MCF 10A (cell line): ENCODE measurements at regions not wholly inside any gene's neighbourhood (a gene's known extent, or its start where the extent isn't known, plus 50 kb on each side); places are given as distances from the start of the nearest gene placed in this dataset.
A peak's percentile ranks its signal among the peaks of the same experiment; 100 is the strongest.
"Not testable (repeated sequence)": the region's sequence is repeated elsewhere in the genome, so short reads cannot be mapped to it uniquely, and the experiment has no call there.

Experiments
- BruUV-seq: library from RNA; stranded (reverse); fragments of 400-500 nt; replicated peaks from 2 replicates; lab custom pipeline; 2021; lab: Mats Ljungman, UMichigan
- CTCF ChIA-PET: fragments of 300-600 bp; sonication (Branson Sonifier 250); formaldehyde crosslinking; extraction: SDS; loops from one replicate; lab custom pipeline; 2021; ENCODE audit warnings: antibody characterized with exemption, inconsistent platforms; lab: Yijun Ruan, JAX
- POLR2A ChIA-PET: fragments of 300-600, 350-650 bp; sonication (Branson Sonifier 250); formaldehyde crosslinking; extraction: SDS; loops from one replicate; lab custom pipeline; 2020; ENCODE audit warnings: antibody characterized with exemption, inconsistent platforms; lab: Yijun Ruan, JAX
- DNase-seq: peaks from one replicate; pipeline ENCODE4 v3.0.0-alpha.2; 2018; ENCODE audit not compliant: unreplicated experiment
- H3K27ac Mint-ChIP-seq: one replicate; pipeline ENCODE4 v1.8.0; 2022; ENCODE audit warnings: mild to moderate bottlenecking, low read depth, mixed read lengths; ENCODE audit not compliant: unreplicated experiment
- H3K27me3 Mint-ChIP-seq: one replicate; pipeline ENCODE4 v1.8.0; 2022; ENCODE audit warnings: mixed read lengths; ENCODE audit not compliant: insufficient read depth, unreplicated experiment
- H3K36me3 Mint-ChIP-seq: one replicate; pipeline ENCODE4 v1.8.0; 2022; ENCODE audit warnings: mild to moderate bottlenecking, moderate library complexity, mixed read lengths; ENCODE audit not compliant: insufficient read depth, unreplicated experiment
- H3K4me1 Mint-ChIP-seq: one replicate; pipeline ENCODE4 v1.8.0; 2022; ENCODE audit warnings: mixed read lengths; ENCODE audit not compliant: insufficient read depth, unreplicated experiment
- H3K4me3 Mint-ChIP-seq: one replicate; pipeline ENCODE4 v1.8.0; 2022; ENCODE audit warnings: mild to moderate bottlenecking, moderate library complexity, mixed read lengths; ENCODE audit not compliant: unreplicated experiment
- H3K9me3 Mint-ChIP-seq: one replicate; pipeline ENCODE4 v1.8.0; 2022; ENCODE audit warnings: mixed read lengths; ENCODE audit not compliant: unreplicated experiment
- CTCF ChIP-seq: fragments of 200-600 bp; IDR thresholded peaks from one replicate; pipeline ENCODE4 v1.8.0; 2022; ENCODE audit warnings: antibody characterized with exemption, mild to moderate bottlenecking; ENCODE audit not compliant: unreplicated experiment
- intact Hi-C: fragments of 100-400 bp; cut with micrococcal nuclease; formaldehyde crosslinking; loops from 2 replicates; pipeline ENCODE4 v1.14.1; 2022

GRCh38 chr12:97714107-97714563 lies 251.5 kb downstream of the RMST start:
- H3K27ac Mint-ChIP-seq, result no peak overlapping the region
- no peaks in the 10 kb centered on the region for H3K9me3 Mint-ChIP-seq
- no peak for TF ChIP-seq CTCF
- ChIA-PET POLR2A (no interaction called here), CTCF (interaction anchor here (0.6 to 0.7 kb wide), 2 partner anchors 250 to 337 kb away, joined by 3 read pairs; no protein-coding TSS in a partner anchor)
- no peak for DNase-seq
- H3K36me3 Mint-ChIP-seq, result no peaks in the 10 kb centered on the region
- no peaks in the 10 kb centered on the region for H3K27me3 Mint-ChIP-seq
- no peak overlapping the region for H3K4me3 Mint-ChIP-seq
- no peaks in the 10 kb centered on the region for H3K4me1 Mint-ChIP-seq
- intact Hi-C loops, result loop anchor here (10.0 kb wide), 1 partner anchor 441 kb away; no protein-coding TSS in a partner anchor
- BruUV-seq, result no TSS peak

GRCh38 chr12:97716356-97716755 lies 253.8 kb downstream of the RMST start:
- ChIA-PET POLR2A (no interaction called here), CTCF (interaction anchor here (0.7 kb wide), 1 partner anchor 243 kb away, joined by 3 read pairs; no protein-coding TSS in a partner anchor)
- intact Hi-C loops, result loop anchor here (1.0 to 10.0 kb wide), 4 partner anchors 245 to 656 kb away; no protein-coding TSS in a partner anchor
- H3K4me1 Mint-ChIP-seq, result no peaks in the 10 kb centered on the region
- H3K9me3 Mint-ChIP-seq, result peaks cover 13% of the 10 kb centered on the region
- BruUV-seq, result no TSS peak
- H3K27me3 Mint-ChIP-seq, result no peaks in the 10 kb centered on the region
- H3K4me3 Mint-ChIP-seq, result no peak overlapping the region
- peak; percentile 42 for TF ChIP-seq CTCF
- peak; percentile 27 for DNase-seq
- no peaks in the 10 kb centered on the region for H3K36me3 Mint-ChIP-seq
- H3K27ac Mint-ChIP-seq, result no peak overlapping the region

GRCh38 chr12:97723801-97724200 lies 261.2 kb downstream of the RMST start:
- POLR2A ChIA-PET, H3K4me1 Mint-ChIP-seq, H3K36me3 Mint-ChIP-seq, DNase-seq, H3K27ac Mint-ChIP-seq, intact Hi-C loops, H3K27me3 Mint-ChIP-seq, H3K4me3 Mint-ChIP-seq, BruUV-seq: not testable (repeated sequence)
- H3K9me3 Mint-ChIP-seq, result peaks cover 26% of the 10 kb centered on the region
- CTCF ChIA-PET, result interaction anchor here (0.7 kb wide), 1 partner anchor 60 kb away, joined by 4 read pairs; no protein-coding TSS in a partner anchor

- intact Hi-C loops, result no loop called here
- no TSS peak for BruUV-seq
- TF ChIP-seq CTCF, result no peak
- H3K27me3 Mint-ChIP-seq, result no peaks in the 10 kb centered on the region
- no peak for DNase-seq
- no peak overlapping the region for H3K27ac Mint-ChIP-seq
- peaks cover 7% of the 10 kb centered on the region for H3K9me3 Mint-ChIP-seq
- POLR2A ChIA-PET, result no interaction called here
- CTCF ChIA-PET, result interaction anchor here (0.6 kb wide), 1 partner anchor 476 kb away, joined by 4 read pairs; no protein-coding TSS in a partner anchor
- no peaks in the 10 kb centered on the region for H3K4me1 Mint-ChIP-seq
- no peaks in the 10 kb centered on the region for H3K36me3 Mint-ChIP-seq
- H3K4me3 Mint-ChIP-seq, result no peak overlapping the region
Observed at GRCh38 chr12:97745406-97746101, 282.9 kb downstream of the RMST start.
